ENCODE measurements at regions not wholly inside any gene's neighbourhood (a gene's known extent, or its start where the extent isn't known, plus 50 kb on each side); places are given as distances from the start of the nearest gene placed in this dataset.

DNA sequence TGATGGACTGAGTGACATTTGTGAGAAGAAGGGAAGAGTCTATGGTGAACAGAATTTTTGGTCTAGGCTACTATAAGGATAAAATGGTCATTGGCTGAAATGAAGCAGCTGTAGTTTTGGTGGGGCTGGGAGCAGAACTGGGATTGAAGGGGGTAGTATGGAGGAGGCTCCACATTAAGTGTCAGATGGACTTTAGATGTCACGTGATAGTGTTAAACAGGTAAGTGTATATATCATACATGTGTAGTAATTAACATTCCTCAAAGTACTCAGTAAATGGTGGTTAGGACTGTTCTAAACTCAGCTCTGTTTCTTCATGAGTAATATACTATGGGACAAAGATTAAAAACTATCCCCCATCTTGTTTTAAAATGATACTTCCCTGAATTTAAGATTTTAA lies 947.9 kb downstream of the PDHA2 start:
- no peak for DNase-seq (ENCODE audit: low spot score)

DNA sequence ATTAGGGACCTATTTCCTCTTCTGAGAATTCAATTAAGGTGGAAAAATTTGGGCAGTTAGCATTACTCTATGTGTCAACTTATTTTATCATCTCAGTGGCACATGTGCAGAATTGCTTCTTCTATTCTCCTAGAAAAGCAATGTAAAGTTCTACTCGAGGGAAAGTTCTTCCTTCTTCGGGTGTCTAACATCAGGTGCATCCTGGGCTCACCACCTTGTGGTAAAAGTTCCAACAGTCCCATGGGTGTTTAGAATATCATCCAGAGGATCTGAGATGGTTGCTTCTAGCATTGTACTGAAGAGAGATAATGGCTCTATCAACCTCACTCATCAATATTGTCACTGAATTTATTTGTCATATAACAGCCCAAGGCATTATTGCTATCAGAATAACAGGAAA lies 969.7 kb downstream of the PDHA2 start:
- DNase-seq (ENCODE audit: low spot score), result no peak

DNA sequence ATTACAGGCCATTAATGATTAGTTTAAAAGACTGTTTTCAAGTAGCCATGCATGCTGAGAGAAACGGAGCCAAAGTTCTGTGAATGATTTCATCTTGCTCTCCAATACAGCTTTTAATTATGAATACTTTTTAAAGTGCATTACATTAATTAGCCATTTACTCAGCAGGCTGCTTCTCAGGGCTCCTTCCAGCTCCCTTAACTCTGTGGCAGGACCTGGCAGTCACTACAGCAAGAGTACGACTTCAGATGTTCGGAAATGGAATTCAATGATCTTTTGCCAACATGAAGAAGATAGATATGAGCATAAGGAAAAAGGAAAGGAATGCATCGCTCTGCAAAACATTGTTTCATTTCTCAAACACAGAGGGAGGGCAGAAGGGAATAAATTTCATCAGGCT lies 987.2 kb downstream of the PDHA2 start:
- DNase-seq (ENCODE audit: low spot score), result no peak

DNA sequence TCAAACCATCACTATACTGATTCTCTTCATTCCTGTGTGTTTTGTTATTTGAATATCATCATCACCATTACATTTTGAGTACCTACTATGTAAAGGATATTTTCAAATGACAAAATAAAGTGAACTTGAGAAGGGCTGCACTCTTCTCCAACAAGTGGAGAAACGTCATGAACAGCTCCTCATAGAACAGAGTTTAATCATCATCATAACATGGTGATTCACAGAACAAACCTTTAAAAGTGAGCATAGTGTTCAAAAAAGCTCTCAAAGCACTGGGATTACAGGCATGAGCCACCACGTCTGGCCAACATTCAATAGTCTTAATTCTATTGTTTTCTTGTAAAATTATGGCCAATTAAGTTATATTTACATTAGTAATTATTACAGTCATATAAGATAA lies 993.9 kb downstream of the PDHA2 start:
- no peak for DNase-seq (ENCODE audit: low spot score)

DNA sequence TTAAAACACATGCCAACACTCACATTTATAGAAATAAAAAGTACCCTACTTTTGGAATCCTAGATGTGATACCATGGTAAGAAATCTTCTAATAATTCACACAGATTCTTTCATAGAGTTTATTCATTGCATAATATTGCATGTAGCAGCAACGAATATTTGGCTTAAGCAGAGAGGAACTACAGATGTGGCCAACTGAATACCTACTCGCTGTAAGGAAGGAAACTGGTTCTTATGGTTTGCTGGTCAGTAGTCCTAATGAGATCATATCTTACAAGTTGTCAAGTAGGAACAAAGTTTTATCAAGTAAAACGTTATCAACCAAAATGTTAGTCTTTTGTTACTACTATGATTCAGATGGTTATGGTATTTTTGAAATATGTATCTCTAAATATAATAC lies 996.1 kb downstream of the PDHA2 start:
- no peak for DNase-seq (ENCODE audit: low spot score)

DNA sequence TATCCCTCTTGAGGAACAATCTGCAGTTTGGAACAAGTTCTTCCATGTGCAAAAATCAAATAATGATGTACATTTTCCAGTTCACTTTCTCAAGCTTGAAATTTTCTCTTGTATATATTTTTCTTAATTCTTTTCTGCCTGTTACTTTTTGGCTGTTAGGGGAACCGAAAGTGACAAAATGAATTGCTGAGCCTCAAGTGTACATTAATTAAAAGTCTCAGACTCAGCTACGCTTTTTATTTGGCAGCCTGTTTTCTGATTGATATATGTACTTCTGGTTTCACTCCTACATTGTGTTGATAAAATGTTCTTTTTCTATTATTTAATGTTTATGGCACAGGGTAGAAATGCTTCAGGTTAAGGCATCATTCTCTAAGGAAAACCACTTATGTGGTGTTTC lies 999.5 kb downstream of the PDHA2 start:
- no peak for DNase-seq (ENCODE audit: low spot score)

DNA sequence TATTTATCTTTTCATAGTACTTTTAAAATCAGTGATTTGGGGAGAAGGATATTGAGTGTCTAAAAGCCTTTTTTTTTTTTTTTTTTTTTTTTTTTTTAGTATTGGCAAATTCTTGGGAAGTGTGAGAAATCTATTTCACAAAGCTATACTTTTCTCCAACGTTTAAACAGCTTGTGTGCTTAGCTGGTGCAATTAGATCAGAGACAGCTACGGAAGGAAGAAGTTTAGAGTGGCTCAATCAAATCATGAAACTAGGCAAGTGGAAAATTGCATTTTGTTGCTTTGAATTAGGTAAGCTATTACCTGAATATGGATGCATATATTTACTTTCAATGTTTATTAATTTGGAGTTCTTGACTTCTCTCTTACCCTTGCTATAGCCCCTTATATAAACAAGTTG lies 1001.9 kb downstream of the PDHA2 start:
- DNase-seq (ENCODE audit: low spot score), result no peak

DNA sequence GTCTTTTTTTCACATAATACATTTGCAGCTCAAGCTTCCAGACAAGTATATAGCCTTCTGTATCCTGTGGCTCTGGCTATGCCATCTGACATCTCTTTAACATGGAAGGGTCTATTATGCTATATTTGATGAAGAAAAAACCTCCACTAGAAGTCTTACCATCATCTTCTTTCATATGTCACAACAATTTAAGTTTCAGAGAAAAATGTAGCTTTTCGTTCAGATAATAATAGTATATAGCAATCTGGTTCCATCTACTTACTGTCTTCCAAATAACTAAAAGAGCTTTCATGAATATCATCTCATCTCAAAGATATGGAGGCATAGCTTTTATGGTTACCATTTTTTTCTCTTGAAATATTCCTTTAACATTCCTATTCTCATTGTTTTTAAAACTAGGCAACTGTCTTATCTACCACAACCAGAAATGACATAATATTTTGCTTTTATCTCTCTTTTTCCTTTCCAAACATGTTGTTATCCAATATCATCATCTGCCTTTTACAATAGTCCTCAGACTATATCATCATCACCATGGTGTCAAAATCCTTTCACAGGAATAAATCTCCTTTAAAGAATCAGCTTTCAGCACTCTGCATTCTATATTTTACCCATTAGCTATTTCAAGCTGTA lies 1005.1 kb downstream of the PDHA2 start:
- DNase-seq (ENCODE audit: low spot score), result no peak

DNA sequence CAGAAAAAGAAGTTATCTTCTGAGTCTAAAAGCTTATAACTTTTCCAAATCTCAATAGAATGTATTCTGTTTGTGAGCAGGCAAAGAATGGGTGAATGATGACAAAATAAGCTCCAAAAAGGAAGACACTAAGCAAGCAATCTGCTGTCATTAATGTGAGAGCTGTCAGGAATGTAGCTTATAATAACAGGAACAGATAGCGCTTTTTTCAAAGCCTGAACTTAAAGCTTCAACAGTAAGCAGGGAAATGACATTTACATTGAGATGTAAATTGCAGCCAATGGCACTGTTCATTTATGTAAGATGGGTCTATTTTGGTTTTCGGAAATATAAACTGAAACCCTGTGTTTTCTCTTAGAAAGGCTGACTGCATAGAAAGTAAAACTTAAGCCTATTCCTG lies 1005.9 kb downstream of the PDHA2 start:
- peak; percentile 6 for DNase-seq (ENCODE audit: low spot score)

DNA sequence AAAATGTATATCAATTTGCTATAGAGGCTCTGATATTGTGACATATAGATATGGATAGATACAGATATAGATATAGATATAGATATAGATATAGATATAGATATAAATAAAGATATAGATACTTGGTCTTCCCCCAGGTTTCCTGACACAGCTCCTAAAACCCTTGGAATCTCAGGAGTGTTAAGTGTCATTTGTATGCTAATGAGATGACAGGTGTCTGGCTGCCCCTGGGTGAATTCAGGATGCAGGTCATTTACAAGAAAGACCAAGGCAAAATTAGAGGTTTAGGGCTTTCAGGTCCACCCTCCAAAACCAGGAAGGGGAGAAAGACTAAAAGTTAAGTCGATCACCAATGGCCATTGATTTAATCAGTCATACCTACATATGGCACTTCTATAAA lies 1034.8 kb downstream of the PDHA2 start:
- DNase-seq (ENCODE audit: low spot score), result no peak

DNA sequence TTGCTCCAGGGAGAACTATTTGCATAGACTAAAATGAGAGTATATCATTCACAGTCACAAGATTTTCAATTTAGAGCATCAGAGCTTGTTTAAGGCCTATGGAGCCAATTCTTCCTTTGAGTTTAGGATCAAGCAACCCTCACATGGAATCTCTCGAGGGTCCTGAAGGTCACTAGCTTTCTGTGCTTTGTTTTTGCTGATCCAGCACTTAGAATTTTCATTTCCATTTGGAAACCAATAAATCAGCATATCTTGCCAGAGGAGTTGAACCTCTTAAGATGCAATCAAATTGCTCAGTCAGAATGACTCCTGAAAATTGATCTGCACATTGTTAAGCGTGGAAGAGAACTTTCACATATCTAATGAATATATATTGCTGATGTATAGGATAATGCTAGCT lies 1039.6 kb downstream of the PDHA2 start:
- no peak for DNase-seq (ENCODE audit: low spot score)

DNA sequence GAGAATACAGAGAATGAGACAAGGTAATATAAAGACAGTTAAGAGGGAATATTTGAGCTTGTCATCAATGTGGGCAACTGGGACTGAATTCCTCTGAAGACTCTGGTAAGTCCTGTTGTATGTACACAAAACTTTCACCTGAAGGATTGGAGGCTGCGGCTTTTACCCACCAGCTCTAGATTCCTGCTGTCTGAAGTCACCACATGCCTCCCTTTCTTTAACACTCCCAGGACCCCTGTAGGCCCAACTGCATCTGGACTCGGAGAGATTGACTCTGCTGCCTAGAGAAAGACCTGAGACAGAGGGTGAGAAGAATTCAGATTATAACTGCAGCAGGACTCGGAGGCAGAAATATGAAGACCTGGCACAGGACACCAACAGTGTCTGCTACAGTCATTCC lies 1048.0 kb downstream of the PDHA2 start:
- no peak for DNase-seq (ENCODE audit: low spot score)

DNA sequence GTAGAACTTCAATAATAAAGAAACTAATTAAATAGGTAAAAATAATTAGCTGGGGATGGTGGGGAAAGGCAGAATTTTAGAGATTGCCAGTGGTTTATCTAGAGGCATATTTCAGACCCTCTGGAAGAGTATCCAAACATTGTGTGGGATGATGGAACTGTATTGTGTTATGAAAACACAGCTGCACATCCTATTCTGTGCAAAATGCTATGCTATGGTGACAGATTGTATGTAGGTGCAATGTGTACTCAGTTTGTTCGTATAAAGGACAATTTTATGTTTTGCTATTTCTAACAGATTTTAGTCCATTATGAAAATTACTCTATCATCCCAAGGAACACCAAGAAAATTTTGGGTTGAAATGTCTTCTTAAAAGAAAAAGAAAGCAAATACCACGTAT lies 1054.7 kb downstream of the PDHA2 start:
- DNase-seq (ENCODE audit: low spot score), result no peak

DNA sequence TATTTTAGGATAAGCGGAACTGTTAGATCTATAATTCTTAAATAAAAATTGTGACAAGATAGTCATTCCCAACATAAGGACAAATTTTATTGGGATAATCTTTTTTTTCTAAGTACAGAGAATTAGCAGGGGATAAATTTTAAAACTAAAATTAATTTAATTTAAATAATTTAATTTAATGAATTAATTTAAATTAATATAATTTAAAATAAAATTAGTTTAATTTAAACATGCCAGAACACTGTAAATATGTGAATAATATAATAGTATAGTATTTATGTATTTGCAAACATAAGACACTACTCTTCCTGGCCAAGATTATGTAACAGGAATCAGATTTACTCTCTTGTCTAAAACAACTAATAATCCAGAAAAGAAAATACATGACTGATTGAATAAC lies 1055.9 kb downstream of the PDHA2 start:
- DNase-seq (ENCODE audit: low spot score), result no peak

DNA sequence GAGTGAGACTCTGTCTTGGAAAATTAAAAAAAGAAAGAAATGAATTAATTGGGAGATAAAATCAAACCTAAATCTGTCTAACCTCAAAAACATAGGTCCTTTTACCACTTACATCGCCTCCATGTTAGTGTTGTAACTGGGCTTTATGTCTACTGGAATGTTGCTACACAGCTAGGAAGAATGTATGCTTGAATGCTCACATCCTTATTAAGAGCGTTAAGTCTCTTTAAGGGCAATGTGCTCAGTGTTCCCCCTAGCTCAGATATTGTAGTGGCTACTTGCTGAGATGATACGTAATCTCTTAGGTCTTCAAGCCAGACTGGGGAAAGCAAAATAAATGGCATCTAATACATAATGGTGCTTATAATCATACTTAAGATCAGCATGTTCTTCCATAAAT lies 1072.8 kb downstream of the PDHA2 start:
- no peak for DNase-seq (ENCODE audit: low spot score)

DNA sequence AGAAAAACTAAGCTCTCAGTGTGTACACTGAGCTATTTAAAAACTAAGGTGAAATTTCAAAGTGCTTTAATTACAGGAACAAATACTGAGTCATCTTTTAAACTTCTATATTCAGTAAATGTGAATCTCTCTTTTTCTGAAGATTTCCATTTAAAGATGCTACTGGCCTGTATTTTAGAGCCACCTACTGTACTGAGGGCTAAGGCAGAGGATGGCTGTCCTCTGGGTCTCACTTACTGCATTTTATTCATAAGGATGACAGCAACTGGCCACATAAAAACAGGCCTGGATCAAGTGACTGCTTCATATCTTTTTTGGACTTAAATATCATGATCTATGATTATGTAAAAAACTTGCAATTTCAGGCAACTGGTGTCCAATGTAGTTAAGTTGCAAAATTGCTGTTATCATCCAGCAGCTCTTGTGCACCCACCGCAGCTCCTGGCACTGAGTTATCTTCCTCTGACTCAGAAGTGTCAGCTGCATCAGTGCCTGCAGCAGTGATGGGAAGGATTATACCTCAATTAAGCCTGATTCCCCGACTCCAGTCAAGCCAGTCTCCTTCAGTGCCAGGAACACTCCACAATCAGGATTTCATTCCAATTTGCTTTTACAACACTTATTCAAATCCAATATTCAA lies 1073.7 kb downstream of the PDHA2 start:
- DNase-seq (ENCODE audit: low spot score), result peak; percentile 46

DNA sequence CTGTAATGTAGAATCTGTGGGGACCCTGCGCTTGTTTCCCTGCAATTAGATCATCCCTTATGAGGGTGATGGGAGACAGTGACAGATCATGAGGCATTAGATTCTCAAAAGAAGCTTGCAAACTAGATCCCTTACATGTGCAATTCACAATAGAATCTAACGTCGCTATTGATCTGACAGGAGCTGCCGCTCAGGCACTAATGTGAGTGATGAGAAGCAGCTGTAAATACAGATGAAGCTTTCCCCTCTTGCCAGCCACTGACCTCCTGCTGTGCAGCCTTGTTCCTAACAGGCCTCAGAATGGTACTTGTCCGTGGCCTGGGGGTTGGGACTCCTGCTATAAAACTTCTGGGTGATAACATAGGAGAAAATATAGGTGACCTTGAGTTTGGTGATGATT lies 1076.8 kb downstream of the PDHA2 start:
- no peak for DNase-seq (ENCODE audit: low spot score)

DNA sequence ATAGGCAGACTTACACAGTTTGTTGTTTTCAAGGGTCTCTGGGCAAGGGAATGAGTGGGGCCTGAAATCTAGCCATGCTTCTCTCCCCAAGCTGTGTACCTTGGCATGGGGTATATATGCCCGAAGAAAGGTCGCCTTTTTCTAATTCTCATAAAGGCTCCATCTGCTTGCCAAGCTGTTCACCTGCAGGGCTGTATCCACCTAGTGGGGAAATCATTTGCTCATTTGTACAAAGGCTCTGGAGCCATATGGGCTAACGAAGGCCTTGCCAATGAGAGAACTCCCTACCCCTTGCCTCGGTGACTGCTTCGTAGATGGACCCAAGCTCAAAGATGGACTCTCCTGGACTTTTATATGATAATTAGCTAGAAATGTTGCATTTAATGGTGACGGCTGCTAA lies 1097.0 kb downstream of the PDHA2 start:
- DNase-seq (ENCODE audit: low spot score), result no peak

DNA sequence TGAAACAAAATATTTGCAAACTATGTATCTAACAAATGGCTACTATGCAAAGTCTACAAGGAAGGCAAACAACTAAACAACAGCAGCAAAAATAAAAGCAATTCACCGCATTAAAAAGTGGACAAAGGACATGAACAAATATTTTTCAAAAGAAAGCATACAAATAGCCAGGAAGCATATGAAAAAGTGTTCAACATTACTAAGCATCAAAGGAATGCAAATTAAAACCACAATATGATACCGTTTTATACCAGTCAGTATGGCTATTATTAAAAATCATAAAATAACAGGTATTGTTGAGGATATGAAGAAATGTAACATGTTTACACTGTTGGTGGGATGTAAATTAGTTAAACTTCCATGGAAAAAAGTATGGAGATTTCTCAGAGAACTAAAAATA lies 1106.7 kb downstream of the PDHA2 start:
- no peak for DNase-seq (ENCODE audit: low spot score)

DNA sequence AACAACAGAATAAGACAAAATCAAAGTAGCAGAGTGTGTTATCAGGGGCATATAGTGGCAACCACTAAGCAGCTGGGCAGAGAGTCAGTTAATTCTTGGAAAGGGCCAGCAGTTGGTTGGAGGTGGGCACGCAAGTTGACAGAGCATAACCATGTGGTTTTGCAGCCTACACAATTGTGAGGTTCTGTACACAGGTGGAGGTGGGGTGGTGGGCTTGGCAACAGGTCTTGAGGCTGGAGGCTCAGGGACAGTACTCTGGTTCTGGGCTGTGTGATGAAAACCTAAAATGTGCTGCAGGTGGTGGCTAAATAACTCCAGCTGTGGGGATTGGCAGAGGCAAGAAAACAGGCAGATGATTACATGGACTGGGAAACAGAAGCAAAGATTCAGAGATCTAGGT lies 1112.7 kb downstream of the PDHA2 start:
- DNase-seq (ENCODE audit: low spot score), result no peak

DNA sequence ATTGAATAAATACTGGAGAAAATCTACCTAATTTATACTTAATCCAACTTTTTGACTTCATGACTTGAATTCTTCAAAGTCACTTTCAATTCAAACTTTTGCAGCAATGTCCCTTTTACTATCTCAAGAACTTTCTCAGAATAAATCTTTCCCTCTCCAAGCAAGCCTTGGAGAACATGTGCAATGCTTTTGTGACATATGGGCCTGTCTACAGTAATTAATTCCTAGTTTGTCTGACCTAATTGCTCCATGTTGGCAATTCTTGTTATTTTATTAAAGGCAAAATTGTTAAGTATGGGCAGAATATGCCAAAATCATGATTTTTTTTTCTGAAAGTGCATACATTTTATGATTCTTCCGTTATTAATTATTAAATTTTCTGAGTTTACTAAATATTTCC lies 1115.3 kb downstream of the PDHA2 start:
- DNase-seq (ENCODE audit: low spot score), result no peak

DNA sequence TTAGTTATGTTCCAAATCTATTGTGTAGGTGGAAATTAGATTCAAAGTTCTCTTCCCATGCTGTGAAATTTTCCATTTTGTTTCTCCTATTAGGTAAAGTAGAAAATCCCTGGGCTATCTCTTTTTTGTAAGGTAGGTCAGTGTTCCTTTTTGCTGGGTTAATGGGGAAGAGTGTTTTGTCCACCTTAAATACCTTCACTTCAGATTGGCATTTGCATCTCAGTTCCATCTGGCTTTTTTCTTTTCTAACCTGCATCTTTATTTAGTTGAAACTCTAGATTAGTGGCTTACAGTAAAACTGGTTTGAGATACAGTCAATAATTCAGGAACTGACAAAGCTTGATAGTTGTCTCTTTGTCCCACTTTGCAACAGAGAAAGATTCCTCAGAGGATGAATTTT lies 1115.8 kb downstream of the PDHA2 start:
- DNase-seq (ENCODE audit: low spot score), result no peak

DNA sequence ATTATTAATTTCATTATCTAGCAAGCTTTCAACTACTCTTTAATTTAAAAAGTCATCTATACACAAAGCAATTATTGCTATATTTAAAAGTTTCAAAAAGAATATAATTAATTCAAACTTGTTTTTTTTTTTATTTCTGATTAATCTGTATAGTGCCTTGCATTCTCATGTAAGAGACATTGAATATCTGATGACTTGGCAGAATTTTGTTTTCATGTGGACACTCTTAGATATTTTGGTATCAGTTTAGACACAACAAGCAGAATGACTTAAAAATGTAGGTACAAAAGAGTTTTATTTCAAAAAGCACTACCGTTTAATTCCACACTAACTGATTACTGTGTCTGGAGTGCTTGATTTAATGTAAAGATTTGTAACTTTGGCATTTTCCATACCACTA lies 1129.6 kb downstream of the PDHA2 start:
- no peak for DNase-seq (ENCODE audit: low spot score)

DNA sequence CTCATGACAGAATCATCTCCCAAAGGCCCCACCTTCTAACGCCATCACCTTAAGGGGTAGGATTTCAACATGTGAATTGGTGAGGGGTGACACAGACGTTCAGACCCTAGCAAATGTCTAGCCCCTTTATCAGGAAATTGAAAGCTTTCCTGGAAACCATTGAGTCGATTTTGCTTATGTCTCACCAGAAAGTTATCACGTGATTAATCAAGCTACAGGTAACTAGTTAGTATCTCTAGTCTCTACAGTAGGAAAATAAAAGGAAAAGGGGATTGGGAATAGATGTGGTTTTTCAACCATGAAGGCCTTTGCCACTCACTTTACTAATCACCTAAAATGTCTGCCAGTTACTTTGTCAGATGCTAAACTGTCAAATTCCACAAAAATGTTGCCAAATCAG lies 1133.0 kb downstream of the PDHA2 start:
- no peak for DNase-seq (ENCODE audit: low spot score)
